NCI-H2171 (cell line): ENCODE measurements at regions not wholly inside any gene's neighbourhood (a gene's known extent, or its start where the extent isn't known, plus 50 kb on each side); places are given as distances from the start of the nearest gene placed in this dataset.
"Not testable (repeated sequence)": the region's sequence is repeated elsewhere in the genome, so short reads cannot be mapped to it uniquely, and the experiment has no call there.

Experiments used
- DNase-seq: peaks from one replicate; lab custom pipeline; 2025; lab: John Stamatoyannopoulos, UW

GRCh38 chr5:87608385-87608784, 195.7 kb upstream of the CCNH start:
- DNase-seq: no peak

- no peak for DNase-seq
Observed at GRCh38 chr5:87605663-87606062, 192.9 kb upstream of the CCNH start.

DNA sequence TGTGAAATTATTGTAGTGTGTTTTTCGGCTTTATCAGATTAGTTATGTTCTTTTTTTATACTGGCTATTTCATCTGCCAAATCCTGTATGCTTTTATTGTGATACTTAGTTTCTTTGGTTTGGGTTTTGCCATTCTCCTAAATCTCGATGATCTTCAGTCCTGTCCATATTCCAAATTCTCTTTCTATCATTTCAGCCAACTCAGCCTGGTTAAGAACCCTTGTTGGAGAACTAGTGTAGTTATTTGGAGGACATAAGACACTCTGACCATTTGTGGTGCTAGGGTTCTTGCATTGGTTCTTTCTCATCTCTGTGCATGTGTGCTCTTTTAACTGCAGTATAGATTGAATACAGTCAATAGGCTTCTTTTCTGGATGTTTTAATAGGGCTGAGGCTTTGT, 187.0 kb upstream of the CCNH start:
- DNase-seq: no peak

DNA sequence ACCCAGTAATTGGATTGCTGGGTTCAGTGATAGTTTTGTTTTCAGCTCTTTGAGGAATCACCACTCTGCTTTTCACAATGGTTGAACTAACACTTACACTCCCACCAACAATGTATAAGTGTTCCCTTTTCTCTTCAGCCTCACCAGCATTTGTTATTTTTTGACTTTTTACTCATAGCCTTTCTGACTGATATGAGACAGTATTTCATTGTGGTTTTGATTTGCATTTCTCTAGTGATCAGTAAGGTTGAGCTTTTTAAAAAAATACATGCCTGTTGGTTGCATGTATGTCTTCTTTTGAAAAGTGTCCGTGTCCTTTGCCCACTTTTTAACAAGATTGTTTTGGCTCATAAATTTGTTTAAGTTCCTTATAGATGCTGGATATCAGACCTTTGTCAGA, 185.7 kb upstream of the CCNH start:
- DNase-seq: no peak

DNA sequence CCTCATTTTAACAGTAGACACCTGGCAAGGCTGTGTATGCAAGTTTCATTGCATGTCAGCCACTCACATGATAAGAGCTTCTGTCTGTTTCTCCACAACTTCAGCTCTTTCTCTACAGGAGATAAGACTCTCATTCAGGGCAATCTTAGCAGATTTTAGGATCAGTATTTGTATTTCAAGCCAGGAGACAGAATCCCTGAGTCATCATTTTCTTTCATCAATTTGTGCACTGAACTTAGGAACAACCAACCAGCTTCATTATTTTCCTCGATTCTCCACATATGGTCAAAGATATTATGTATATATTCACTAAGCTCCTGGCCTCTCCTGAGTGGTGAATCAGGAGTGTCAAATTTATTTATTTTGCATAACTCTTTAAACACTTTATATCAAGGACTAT, 181.8 kb upstream of the CCNH start:
- no peak for DNase-seq

GRCh38 chr5:87589587-87589986, 176.9 kb upstream of the CCNH start:
- no peak for DNase-seq

GRCh38 chr5:87588316-87588715, 175.6 kb upstream of the CCNH start:
- DNase-seq: no peak

DNA sequence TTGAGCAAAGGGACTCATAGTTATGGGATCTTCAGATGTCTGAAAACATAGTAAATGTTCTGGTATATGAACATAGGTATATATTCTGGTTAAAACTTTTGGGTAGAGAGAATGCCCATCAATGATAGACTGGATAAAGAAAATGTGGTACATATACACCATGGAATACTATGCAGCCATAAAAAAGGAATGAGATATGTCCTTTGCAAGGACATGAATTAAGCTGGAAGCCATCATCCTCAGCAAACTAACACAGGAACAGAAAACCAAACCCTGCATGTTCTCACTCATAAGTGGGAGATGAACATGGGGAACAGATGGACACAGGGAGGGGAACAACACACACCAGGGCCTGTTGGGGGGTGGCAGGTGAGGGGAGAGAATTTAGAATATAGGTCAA, 171.0 kb upstream of the CCNH start:
- not testable (repeated sequence) for DNase-seq

- no peak for DNase-seq
Observed at GRCh38 chr5:87582149-87582548, 169.4 kb upstream of the CCNH start.

GRCh38 chr5:87581661-87582060, 168.9 kb upstream of the CCNH start:
- no peak for DNase-seq

DNA sequence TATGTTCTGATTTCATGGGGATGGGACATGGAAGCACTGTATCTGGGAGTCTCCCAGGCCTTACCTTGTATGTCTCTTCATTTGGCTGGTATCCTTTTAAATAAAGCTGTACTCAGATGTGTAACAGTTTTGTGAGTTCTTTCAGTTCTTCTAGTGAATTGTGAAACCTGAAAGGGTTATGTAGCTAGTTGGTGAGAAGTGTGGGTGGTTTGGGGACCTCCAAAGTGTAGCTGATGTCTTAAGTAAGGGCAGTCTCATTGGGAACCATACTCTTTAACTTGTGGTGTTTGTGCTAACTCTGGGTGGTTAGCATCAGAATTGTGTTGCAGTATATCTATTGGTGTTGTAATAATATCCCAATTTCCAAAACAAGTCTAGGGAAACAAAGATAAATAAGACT, 166.9 kb upstream of the CCNH start:
- DNase-seq: no peak

- no peak for DNase-seq
Observed at GRCh38 chr5:87576867-87577266, 164.1 kb upstream of the CCNH start.

GRCh38 chr5:87576306-87576705, 163.6 kb upstream of the CCNH start:
- not testable (repeated sequence) for DNase-seq

GRCh38 chr5:87574106-87574505, 161.4 kb upstream of the CCNH start:
- no peak for DNase-seq

DNA sequence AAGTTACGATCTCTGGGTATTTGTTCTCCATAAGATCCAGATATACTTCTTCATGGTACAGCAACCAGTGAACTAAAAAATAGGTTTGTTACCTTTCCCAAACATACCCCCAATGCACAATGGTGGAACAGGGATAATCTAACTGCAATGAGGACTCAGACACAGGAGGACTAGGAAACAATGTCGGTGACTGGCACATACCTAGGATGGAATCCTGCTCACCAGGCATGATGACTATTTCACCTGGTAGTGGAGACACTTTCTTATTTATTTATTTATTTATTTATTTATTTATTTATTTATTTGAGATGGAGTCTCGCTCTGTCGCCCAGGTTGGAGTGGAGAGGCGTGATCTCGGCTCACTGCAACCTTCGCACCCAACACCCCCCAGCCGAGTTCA, 159.9 kb upstream of the CCNH start:
- no peak for DNase-seq

DNA sequence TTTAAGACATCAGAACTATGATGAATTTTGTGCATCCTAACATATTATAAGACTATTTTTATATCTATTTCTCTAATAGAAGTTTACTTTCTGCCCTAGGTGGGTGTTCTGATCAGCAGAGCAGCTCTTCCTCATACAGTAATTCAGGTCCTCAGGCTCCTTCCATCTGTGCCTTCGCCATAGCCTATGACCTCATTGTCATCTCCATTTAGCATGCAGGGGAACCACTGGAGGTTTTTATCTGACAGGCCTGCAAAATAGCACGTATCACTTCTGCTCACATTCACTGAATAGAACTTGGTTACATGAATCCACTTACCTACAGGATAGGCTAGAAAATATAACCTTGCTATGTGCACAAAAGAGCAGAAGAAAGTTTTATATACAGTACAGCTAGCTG, 159.4 kb upstream of the CCNH start:
- no peak for DNase-seq

DNA sequence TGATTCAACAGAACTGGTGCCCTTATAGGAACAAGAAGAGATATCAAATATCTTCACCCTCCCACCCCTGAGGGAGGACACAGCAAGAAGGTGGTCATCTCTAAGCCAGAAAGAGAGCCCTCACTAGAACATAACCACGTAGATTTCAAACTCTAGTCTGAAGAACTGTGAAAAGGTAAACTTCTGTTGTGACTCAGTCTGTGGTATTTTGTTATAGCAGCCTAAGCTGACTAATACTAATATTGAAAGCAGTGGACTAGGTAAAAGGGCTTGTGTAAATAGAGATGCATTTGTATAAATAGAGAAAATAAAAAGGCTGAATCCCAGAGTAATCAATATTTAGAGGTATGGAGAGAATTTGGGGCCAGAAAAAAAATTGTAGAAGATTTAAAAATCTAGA, 157.6 kb upstream of the CCNH start:
- DNase-seq: no peak

GRCh38 chr5:87562068-87562467, 149.3 kb upstream of the CCNH start:
- no peak for DNase-seq

DNA sequence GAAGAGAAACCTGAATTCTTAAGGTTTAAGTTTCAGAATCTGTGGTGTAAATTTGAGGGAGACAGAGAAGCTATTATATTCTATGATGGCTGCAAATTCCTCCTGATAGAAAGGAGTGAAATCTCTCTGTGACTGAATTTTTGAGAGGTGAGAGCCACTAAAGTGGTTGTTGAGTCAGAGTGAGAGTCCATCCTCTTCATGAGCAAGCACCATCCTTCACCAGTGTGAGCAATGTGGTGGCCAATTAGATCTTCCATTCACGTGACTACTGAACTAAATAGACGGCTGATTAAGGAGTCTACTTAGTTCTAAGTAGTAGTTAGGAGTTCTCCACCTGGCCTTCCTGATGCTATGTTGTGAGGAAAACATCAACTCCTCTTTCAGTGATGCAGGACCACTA, 147.8 kb upstream of the CCNH start:
- no peak for DNase-seq

- no peak for DNase-seq
Observed at GRCh38 chr5:87551911-87552310, 139.2 kb upstream of the CCNH start.

DNA sequence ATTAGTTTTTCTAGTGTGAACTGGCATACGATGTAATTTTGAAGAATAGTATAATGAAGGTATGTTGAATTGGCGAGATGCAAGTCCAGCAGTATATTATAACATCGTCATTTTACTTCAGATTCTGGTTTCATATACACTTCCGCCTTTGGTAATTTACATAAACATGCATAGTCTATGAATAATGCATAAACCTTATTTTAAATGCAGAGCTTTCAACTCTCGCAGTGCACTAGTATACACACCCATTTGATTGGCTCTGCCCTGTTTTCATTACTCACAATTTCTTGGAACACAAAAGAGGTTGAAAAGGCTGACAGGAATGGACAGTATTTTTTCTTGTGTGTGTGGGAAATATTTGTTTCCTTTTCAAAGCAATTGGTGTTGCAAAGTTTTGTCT, 128.9 kb upstream of the CCNH start:
- DNase-seq: no peak

- DNase-seq: no peak
Observed at GRCh38 chr5:87541033-87541432, 128.3 kb upstream of the CCNH start.

DNA sequence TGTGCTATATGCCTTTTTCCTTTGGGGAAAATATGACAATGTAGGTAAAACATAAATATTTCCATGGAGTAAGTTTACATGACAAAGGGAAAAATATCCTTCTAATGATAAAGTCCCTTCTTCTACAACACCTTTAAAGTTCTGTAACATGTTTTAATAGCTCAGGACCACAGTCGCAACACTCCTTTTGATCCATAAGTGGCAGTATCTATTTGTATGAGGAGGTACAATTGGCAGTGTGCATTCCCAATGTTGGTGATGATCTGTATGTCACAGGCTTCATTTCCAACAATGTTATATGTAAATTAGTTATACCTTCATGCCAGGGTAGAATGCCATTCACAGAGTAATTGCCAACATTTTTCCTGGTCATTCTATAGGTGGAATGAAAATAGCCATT, 127.1 kb upstream of the CCNH start:
- DNase-seq: no peak

DNA sequence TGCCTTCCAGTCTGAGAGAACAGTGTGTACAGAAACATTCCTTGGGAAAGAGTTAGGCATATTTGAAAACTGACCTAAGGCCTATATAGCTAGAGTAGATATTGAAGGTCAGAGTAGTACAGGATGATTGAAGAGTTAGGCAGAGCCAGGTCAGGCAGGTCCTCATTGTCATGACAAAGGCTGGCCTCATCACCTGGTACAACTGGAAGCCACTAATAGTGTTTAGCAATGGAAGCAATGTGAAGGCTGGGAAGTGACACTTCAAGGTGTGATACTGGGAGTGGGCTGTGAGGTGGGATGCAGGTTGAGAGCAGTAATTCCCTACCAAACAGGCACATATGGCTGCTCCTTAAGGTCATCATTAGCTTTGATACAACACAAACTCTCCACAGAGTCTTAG, 123.6 kb upstream of the CCNH start:
- no peak for DNase-seq

GRCh38 chr5:87535706-87536105, 123.0 kb upstream of the CCNH start:
- DNase-seq: no peak
